K562 (cell line): ENCODE measurements at regions not wholly inside any gene's neighbourhood (a gene's known extent, or its start where the extent isn't known, plus 50 kb on each side); places are given as distances from the start of the nearest gene placed in this dataset.

Experiments
- ATAC-seq: fragments of 200-7000 bp; cut with Tn5 transposase; 3 replicates; pipeline ENCODE4 v1.9.1; 2020; ENCODE audit warnings: moderate library complexity
- BruUV-seq: library from RNA; stranded (reverse); fragments of 400-500 nt; replicated peaks from 2 replicates; lab custom pipeline; 2021; lab: Mats Ljungman, UMichigan
- CTCF ChIA-PET: fragments of 300-600 bp; formaldehyde crosslinking; extraction: SDS; loops from one replicate; lab custom pipeline; 2021; ENCODE audit warnings: low intra/inter-chr PET ratio; lab: Yijun Ruan, JAX
- POLR2A ChIA-PET: fragments of 300-600, 350-650 bp; sonication (Branson Sonifier 250); formaldehyde crosslinking; extraction: SDS; loops from one replicate; lab custom pipeline; 2021; ENCODE audit warnings: antibody characterized with exemption, inconsistent platforms; lab: Yijun Ruan, JAX
- DNase-seq, 4 experiments: peaks; one replicate each; pipeline versions ENCODE4 v3.0.0 to v3.0.0-alpha.2; 2011 to 2018; ENCODE audit warnings: low spot score in 3 of 4, mixed read lengths in 3 of 4; ENCODE audit errors: extremely low read depth in 1 of 4
- FAIRE-seq: peaks from 2 replicates; lab custom pipeline; 2011; peaks lifted over from hg19 to GRCh38; lab: Jason Lieb, UNC
- H2AFZ ChIP-seq: 2 replicates; pipeline ENCODE4 v1.6.0; 2011; ENCODE audit warnings: low read depth, low read length, control low read depth, inconsistent platforms
- H3K27ac ChIP-seq: fragments of 200-600 bp; 3 replicates; pipeline ENCODE4 v1.8.0; 2011; ENCODE audit warnings: low read depth, mild to moderate bottlenecking, control low read depth, inconsistent platforms, low read length, moderate library complexity, mixed read lengths; ENCODE audit errors: extremely low read depth
- H3K27me3 ChIP-seq, 2 experiments: fragments of 300-600 bp in 1 of 2; 2 replicates in 1 of 2; 3 replicates in 1 of 2; pipeline versions ENCODE4 v1.6.0 to v1.8.0; 2011; ENCODE audit warnings: inconsistent platforms in 2 of 2, low read length in 2 of 2, mild to moderate bottlenecking in 1 of 2, mixed read lengths in 1 of 2, moderate library complexity in 1 of 2; ENCODE audit not compliant: control insufficient read depth in 2 of 2, insufficient read depth in 2 of 2
- H3K36me3 ChIP-seq: fragments of 300-600 bp; 3 replicates; pipeline ENCODE4 v1.8.0; 2011; ENCODE audit warnings: mild to moderate bottlenecking, low read length, inconsistent platforms; ENCODE audit not compliant: control insufficient read depth, insufficient read depth
- H3K4me1 ChIP-seq, 2 experiments: fragments of 200-600 bp in 1 of 2; replicated peaks in 1 of 2; 2 replicates in 1 of 2; 3 replicates in 1 of 2; pipeline versions ENCODE4 v1.5.1 to v1.8.0; 2011; ENCODE audit warnings: inconsistent platforms in 2 of 2, low read length in 2 of 2, mild to moderate bottlenecking in 1 of 2, mixed read lengths in 1 of 2, moderate library complexity in 1 of 2; ENCODE audit not compliant: control insufficient read depth in 2 of 2, insufficient read depth in 2 of 2
- H3K4me2 ChIP-seq: 2 replicates; pipeline ENCODE4 v1.6.1; 2011; ENCODE audit warnings: low read length, control low read depth, inconsistent platforms, mixed read lengths; ENCODE audit not compliant: insufficient read depth
- H3K4me3 ChIP-seq: fragments of 200-600 bp; sonication (generic), shearing (Covaris generic); 2 replicates; pipeline ENCODE4 v1.5.1; 2016; ENCODE audit warnings: control low read depth, inconsistent platforms
- H3K79me2 ChIP-seq: fragments of 200-600 bp; 3 replicates; pipeline ENCODE4 v1.8.0; 2011; ENCODE audit warnings: low read length, inconsistent platforms; ENCODE audit not compliant: control insufficient read depth, insufficient read depth
- H3K9ac ChIP-seq, 2 experiments: 2 replicates each; pipeline versions ENCODE4 v1.6.0 to v1.6.1; 2011; ENCODE audit warnings: low read depth in 2 of 2, low read length in 2 of 2, control low read depth in 1 of 2, inconsistent platforms in 1 of 2, mild to moderate bottlenecking in 1 of 2, mixed read lengths in 1 of 2; ENCODE audit not compliant: insufficient read depth in 1 of 2
- H3K9me1 ChIP-seq: one replicate; pipeline ENCODE4 v1.6.0; 2011; ENCODE audit warnings: inconsistent platforms, mild to moderate bottlenecking, low read length, moderate library complexity; ENCODE audit not compliant: control insufficient read depth, insufficient read depth
- H3K9me3 ChIP-seq: replicated peaks from 2 replicates; pipeline ENCODE4 v1.5.1; 2011; ENCODE audit warnings: low read depth, low read length, inconsistent platforms; ENCODE audit not compliant: control insufficient read depth, insufficient read depth
- H4K20me1 ChIP-seq: replicated peaks from 2 replicates; pipeline ENCODE4 v1.6.1; 2011; ENCODE audit warnings: low read length, inconsistent platforms, mixed read lengths; ENCODE audit not compliant: control insufficient read depth, insufficient read depth
- BRD4 ChIP-seq: fragments of 200-600 bp; sonication (generic); IDR thresholded peaks from 2 replicates; pipeline ENCODE4 v1.6.1; 2017; ENCODE audit warnings: inconsistent platforms
- CGGBP1 ChIP-seq: fragments of 250-450 bp; sonication (Bioruptor Pico); IDR thresholded peaks from 2 replicates; pipeline ENCODE4 v1.9.0; 2021; ENCODE audit warnings: mild to moderate bottlenecking
- FUS ChIP-seq: fragments of 200-400 bp; formaldehyde crosslinking; optimal IDR thresholded peaks from 2 replicates; pipeline ENCODE3; 2017; ENCODE audit warnings: low read depth, low read length
- GATA2 ChIP-seq: sonication (generic); formaldehyde crosslinking; IDR thresholded peaks from 2 replicates; pipeline ENCODE4 v1.4.0; 2020; ENCODE audit warnings: mild to moderate bottlenecking, missing genetic modification reagents
- GTF2F1 ChIP-seq: IDR thresholded peaks from 2 replicates; pipeline ENCODE4 v1.6.1; 2011; ENCODE audit warnings: low read depth, low read length, improper control_type of control experiment
- HDAC8 ChIP-seq: fragments of 450-650 bp; IDR thresholded peaks from 2 replicates; pipeline ENCODE4 v1.6.1; 2016; ENCODE audit warnings: mild to moderate bottlenecking, missing genetic modification characterization, moderate library complexity, missing compliant biosample characterization
- HNRNPH1 ChIP-seq: fragments of 200-400 bp; formaldehyde crosslinking; optimal IDR thresholded peaks from 2 replicates; pipeline ENCODE3; 2017; ENCODE audit warnings: low read depth, mild to moderate bottlenecking, low read length, moderate library complexity
- KDM1A ChIP-seq, 2 experiments: fragments of 450-650 bp; IDR thresholded peaks; 2 replicates each; pipeline ENCODE4 v1.6.1; 2016; ENCODE audit warnings: mild to moderate bottlenecking in 2 of 2
- SNRNP70 ChIP-seq: fragments of 200-400 bp; formaldehyde crosslinking; optimal IDR thresholded peaks from 2 replicates; pipeline ENCODE3; 2017; ENCODE audit warnings: low read depth, low read length
- TCFL5 ChIP-seq: fragments of 250-450 bp; sonication (Bioruptor Pico); conservative IDR thresholded peaks from 2 replicates; pipeline ENCODE4 v1.6.1; 2021; ENCODE audit warnings: mild to moderate bottlenecking, moderate library complexity, matching md5 sums
- U2AF2 ChIP-seq: fragments of 200-400 bp; formaldehyde crosslinking; optimal IDR thresholded peaks from 2 replicates; pipeline ENCODE3; 2017; ENCODE audit warnings: low read depth, mild to moderate bottlenecking, low read length
- ZBED1 ChIP-seq: IDR thresholded peaks from 2 replicates; pipeline ENCODE4 v1.6.1; 2014
- ZFP36 ChIP-seq: fragments of 150-350 bp; IDR thresholded peaks from 2 replicates; pipeline ENCODE4 v1.6.1; 2018; ENCODE audit warnings: low read length, low read depth; ENCODE audit not compliant: partially characterized antibody
- ZNF121 ChIP-seq: sonication (generic); formaldehyde crosslinking; conservative IDR thresholded peaks from 2 replicates; pipeline ENCODE4 v1.8.0; 2022; ENCODE audit warnings: missing genetic modification reagents
- ZNF311 ChIP-seq: fragments of 250-450 bp; sonication (Bioruptor Pico); IDR thresholded peaks from 2 replicates; pipeline ENCODE4 v1.4.0; 2020; ENCODE audit warnings: mild to moderate bottlenecking, moderate library complexity
- ZNF318 ChIP-seq, 2 experiments: fragments of 450-650 bp; IDR thresholded peaks; 2 replicates each; pipeline ENCODE4 v1.6.1; 2016; ENCODE audit warnings: mild to moderate bottlenecking in 2 of 2, borderline replicate concordance in 1 of 2, low read depth in 1 of 2, moderate library complexity in 1 of 2
- ZNF695 ChIP-seq: fragments of 450-650 bp; formaldehyde crosslinking; IDR thresholded peaks from 2 replicates; pipeline ENCODE4 v1.4.0; 2020; ENCODE audit warnings: mild to moderate bottlenecking, moderate library complexity
- WGBS: fragments of 100-300 bp; shearing (Covaris generic); methylation state at CpG from one replicate; pipeline ENCODE4 v1.1.6; 2016; ENCODE audit warnings: low coverage, mixed read lengths; ENCODE audit not compliant: insufficient coverage; ENCODE audit errors: missing lambda C conversion rate; 5-methylcytosine and 5-hydroxymethylcytosine counted together
- in situ Hi-C: fragments of 300-500 bp; cut with MboI; formaldehyde crosslinking; loops from 4 replicates; pipeline ENCODE4 v1.15.0; 2018; ENCODE audit warnings: inconsistent platforms, mixed read lengths
- intact Hi-C: fragments of 100-400 bp; cut with micrococcal nuclease; formaldehyde crosslinking; loops from 2 replicates; pipeline ENCODE4 v1.14.2; 2022

- Histone ChIP-seq H3K4me2 (no peak overlapping the region), H3K79me2 (no peaks in the 10 kb centered on the region), H3K27me3 (no peaks in the 10 kb centered on the region), H3K9ac (no peak overlapping the region), H3K27ac (no peak overlapping the region), H3K4me3 (no peak overlapping the region), H3K9me3 (no peaks in the 10 kb centered on the region), H4K20me1 (no peaks in the 10 kb centered on the region), H3K4me1 (peaks cover 0 to 2% of the 10 kb centered on the region in 2 experiments; a peak in 1 of 5 replicates), H3K36me3 (no peaks in the 10 kb centered on the region), H2AFZ (no peak overlapping the region), H3K9me1 (no peaks in the 10 kb centered on the region)
- WGBS: 42% methylated on average over 4 of the region's 4 CpGs
- intact Hi-C loops: no loop called here
- in situ Hi-C loops: no loop called here
- BruUV-seq: no TSS peak
- ChIA-PET CTCF (no interaction called here), POLR2A (interaction anchor here (1.3 kb wide), 1 partner anchor 9 kb away, joined by 5 read pairs; no protein-coding TSS in a partner anchor)
- no peak for DNase-seq
- no peak for ATAC-seq
- FAIRE-seq: no peak
- TF ChIP-seq ZFP36 (no peak), BRD4 (no peak), GTF2F1 (no peak), SNRNP70 (no peak), ZNF695 (CRISPR knock-in tag) (no peak), FUS (no peak), ZNF311 (CRISPR knock-in tag) (no peak), ZBED1 (no peak), HNRNPH1 (no peak), ZNF318 (IDR thresholded peaks at IDR 0.05; ENCODE audit: borderline replicate concordance in 1 of 2, low read depth in 1 of 2) (no peak), CGGBP1 (CRISPR knock-in tag) (no peak), HDAC8 (no peak), U2AF2 (no peak), GATA2 (CRISPR knock-in tag) (no peak), TCFL5 (no peak), ZNF121 (no peak), KDM1A (IDR thresholded peaks at IDR 0.05) (no peak)
Measured at GRCh38 chr6:88361754-88362153, 195.6 kb upstream of the CNR1 start.
